ENCODE measurements at regions not wholly inside any gene's neighbourhood (a gene's known extent, or its start where the extent isn't known, plus 50 kb on each side); places are given as distances from the start of the nearest gene placed in this dataset.
"Not testable (repeated sequence)": the region's sequence is repeated elsewhere in the genome, so short reads cannot be mapped to it uniquely, and the experiment has no call there.

GRCh38 chr9:95780751-95781150 is 94.7 kb upstream of the ERCC6L2 start:
- Mint-ChIP-seq H3K9me3 (ENCODE audit: low read depth) (no peaks in the 10 kb centered on the region), H3K4me3 (ENCODE audit: low read depth) (no peak overlapping the region), H3K27ac (no peak overlapping the region), H3K27me3 (peaks cover 3% of the 10 kb centered on the region), H3K4me1 (ENCODE audit: low read depth) (no peaks in the 10 kb centered on the region), H3K36me3 (ENCODE audit: insufficient read depth) (no peaks in the 10 kb centered on the region)
- TF ChIP-seq, protein P1, sequence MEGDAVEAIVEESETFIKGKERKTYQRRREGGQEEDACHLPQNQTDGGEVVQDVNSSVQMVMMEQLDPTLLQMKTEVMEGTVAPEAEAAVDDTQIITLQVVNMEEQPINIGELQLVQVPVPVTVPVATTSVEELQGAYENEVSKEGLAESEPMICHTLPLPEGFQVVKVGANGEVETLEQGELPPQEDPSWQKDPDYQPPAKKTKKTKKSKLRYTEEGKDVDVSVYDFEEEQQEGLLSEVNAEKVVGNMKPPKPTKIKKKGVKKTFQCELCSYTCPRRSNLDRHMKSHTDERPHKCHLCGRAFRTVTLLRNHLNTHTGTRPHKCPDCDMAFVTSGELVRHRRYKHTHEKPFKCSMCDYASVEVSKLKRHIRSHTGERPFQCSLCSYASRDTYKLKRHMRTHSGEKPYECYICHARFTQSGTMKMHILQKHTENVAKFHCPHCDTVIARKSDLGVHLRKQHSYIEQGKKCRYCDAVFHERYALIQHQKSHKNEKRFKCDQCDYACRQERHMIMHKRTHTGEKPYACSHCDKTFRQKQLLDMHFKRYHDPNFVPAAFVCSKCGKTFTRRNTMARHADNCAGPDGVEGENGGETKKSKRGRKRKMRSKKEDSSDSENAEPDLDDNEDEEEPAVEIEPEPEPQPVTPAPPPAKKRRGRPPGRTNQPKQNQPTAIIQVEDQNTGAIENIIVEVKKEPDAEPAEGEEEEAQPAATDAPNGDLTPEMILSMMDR (IDR thresholded peaks at IDR 0.05; ENCODE audit: unreplicated experiment), result no peak
- DNase-seq (ENCODE audit: low spot score, unreplicated experiment), result no peak

GRCh38 chr9:95780121-95780520 is 95.4 kb upstream of the ERCC6L2 start:
- DNase-seq (ENCODE audit: low spot score, unreplicated experiment), result no peak
- no peaks in the 10 kb centered on the region for H3K4me1 Mint-ChIP-seq (ENCODE audit: low read depth)
- TF ChIP-seq, protein P1 (IDR thresholded peaks at IDR 0.05; ENCODE audit: unreplicated experiment), result no peak
- H3K27me3 Mint-ChIP-seq, result peaks cover 6% of the 10 kb centered on the region
- no peak overlapping the region for H3K27ac Mint-ChIP-seq
- H3K36me3 Mint-ChIP-seq (ENCODE audit: insufficient read depth), result no peaks in the 10 kb centered on the region
- no peaks in the 10 kb centered on the region for H3K9me3 Mint-ChIP-seq (ENCODE audit: low read depth)
- no peak overlapping the region for H3K4me3 Mint-ChIP-seq (ENCODE audit: low read depth)

GRCh38 chr9:95779597-95779996 is 95.9 kb upstream of the ERCC6L2 start:
- H3K27me3 Mint-ChIP-seq; H3K4me1 Mint-ChIP-seq (ENCODE audit: low read depth); H3K27ac Mint-ChIP-seq; H3K4me3 Mint-ChIP-seq (ENCODE audit: low read depth); DNase-seq (ENCODE audit: low spot score, unreplicated experiment); H3K36me3 Mint-ChIP-seq (ENCODE audit: insufficient read depth); H3K9me3 Mint-ChIP-seq (ENCODE audit: low read depth): not testable (repeated sequence)

DNA sequence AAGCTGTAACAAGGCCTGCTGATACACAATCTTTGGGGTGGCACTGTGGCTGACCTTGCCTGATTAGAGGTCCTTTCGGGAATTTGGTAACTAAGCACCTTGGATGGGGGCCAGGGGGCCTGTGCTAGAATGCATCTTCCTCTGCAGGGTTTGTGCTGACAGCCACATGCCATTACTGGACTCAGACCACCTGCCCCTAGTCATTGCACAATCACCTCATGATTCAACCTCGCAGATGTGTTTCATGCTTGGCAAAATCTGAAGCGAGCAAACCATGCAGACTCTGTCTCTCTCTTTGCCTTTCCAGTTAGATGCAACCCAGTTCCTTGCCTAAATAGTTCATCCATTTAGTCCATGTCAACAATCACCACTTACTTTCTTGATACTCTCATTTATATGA is 96.5 kb upstream of the ERCC6L2 start:
- H3K27ac Mint-ChIP-seq, result no peak overlapping the region
- no peak overlapping the region for H3K4me3 Mint-ChIP-seq (ENCODE audit: low read depth)
- no peak for DNase-seq (ENCODE audit: low spot score, unreplicated experiment)
- TF ChIP-seq, protein P1 (IDR thresholded peaks at IDR 0.05; ENCODE audit: unreplicated experiment), result no peak
- H3K27me3 Mint-ChIP-seq, result peaks cover 7% of the 10 kb centered on the region
- no peaks in the 10 kb centered on the region for H3K36me3 Mint-ChIP-seq (ENCODE audit: insufficient read depth)
- H3K4me1 Mint-ChIP-seq (ENCODE audit: low read depth), result no peaks in the 10 kb centered on the region
- H3K9me3 Mint-ChIP-seq (ENCODE audit: low read depth), result no peaks in the 10 kb centered on the region

- TF ChIP-seq, protein P1 (IDR thresholded peaks at IDR 0.05; ENCODE audit: unreplicated experiment), result no peak
These were observed 98.4 kb upstream of the ERCC6L2 start for GRCh38 chr9:95777136-95777535.

GRCh38 chr9:95776176-95776575 is 99.3 kb upstream of the ERCC6L2 start:
- Mint-ChIP-seq H3K4me3 (ENCODE audit: low read depth) (no peak overlapping the region), H3K9me3 (ENCODE audit: low read depth) (no peaks in the 10 kb centered on the region), H3K27me3 (peaks cover 20% of the 10 kb centered on the region)

More at GRCh38 chr9:95777136-95777535, 98.4 kb upstream of the ERCC6L2 start:
- H3K27ac Mint-ChIP-seq, result no peak overlapping the region
- H3K27me3 Mint-ChIP-seq, result peaks cover 13% of the 10 kb centered on the region
- H3K9me3 Mint-ChIP-seq (ENCODE audit: low read depth), result no peaks in the 10 kb centered on the region
- H3K4me1 Mint-ChIP-seq (ENCODE audit: low read depth), result peaks cover 3% of the 10 kb centered on the region
- H3K36me3 Mint-ChIP-seq (ENCODE audit: insufficient read depth), result no peaks in the 10 kb centered on the region
- H3K4me3 Mint-ChIP-seq (ENCODE audit: low read depth), result no peak overlapping the region
- no peak for DNase-seq (ENCODE audit: low spot score, unreplicated experiment)

More at GRCh38 chr9:95776176-95776575, 99.3 kb upstream of the ERCC6L2 start:
- Mint-ChIP-seq H3K4me1 (ENCODE audit: low read depth) (peaks cover 9% of the 10 kb centered on the region), H3K36me3 (ENCODE audit: insufficient read depth) (no peaks in the 10 kb centered on the region), H3K27ac (no peak overlapping the region)
- TF ChIP-seq, protein P1 (IDR thresholded peaks at IDR 0.05; ENCODE audit: unreplicated experiment), result no peak
- DNase-seq (ENCODE audit: low spot score, unreplicated experiment), result no peak
